ENCODE measurements at regions not wholly inside any gene's neighbourhood (a gene's known extent, or its start where the extent isn't known, plus 50 kb on each side); places are given as distances from the start of the nearest gene placed in this dataset.
"Not testable (repeated sequence)": the region's sequence is repeated elsewhere in the genome, so short reads cannot be mapped to it uniquely, and the experiment has no call there.

DNA sequence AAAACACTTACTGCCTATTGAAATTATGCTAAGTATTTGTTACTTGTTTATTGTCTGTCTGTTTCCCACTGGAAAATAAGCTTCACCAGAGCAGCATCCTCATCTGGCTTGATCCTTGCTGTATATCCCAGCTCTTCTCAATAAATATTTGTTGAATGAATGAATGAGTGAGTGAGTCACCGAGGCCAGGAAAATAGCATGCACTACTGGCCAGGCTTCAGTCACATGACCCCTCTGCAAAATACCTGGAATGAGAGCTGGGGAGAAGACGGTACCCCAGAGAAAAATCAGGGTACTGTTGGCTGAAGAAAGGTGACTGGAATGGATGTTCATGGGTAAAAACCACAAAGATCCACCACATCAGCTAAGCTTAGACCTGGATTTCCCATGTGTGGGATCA is 331.9 kb downstream of the SHQ1 start:
- TF ChIP-seq, protein P1, sequence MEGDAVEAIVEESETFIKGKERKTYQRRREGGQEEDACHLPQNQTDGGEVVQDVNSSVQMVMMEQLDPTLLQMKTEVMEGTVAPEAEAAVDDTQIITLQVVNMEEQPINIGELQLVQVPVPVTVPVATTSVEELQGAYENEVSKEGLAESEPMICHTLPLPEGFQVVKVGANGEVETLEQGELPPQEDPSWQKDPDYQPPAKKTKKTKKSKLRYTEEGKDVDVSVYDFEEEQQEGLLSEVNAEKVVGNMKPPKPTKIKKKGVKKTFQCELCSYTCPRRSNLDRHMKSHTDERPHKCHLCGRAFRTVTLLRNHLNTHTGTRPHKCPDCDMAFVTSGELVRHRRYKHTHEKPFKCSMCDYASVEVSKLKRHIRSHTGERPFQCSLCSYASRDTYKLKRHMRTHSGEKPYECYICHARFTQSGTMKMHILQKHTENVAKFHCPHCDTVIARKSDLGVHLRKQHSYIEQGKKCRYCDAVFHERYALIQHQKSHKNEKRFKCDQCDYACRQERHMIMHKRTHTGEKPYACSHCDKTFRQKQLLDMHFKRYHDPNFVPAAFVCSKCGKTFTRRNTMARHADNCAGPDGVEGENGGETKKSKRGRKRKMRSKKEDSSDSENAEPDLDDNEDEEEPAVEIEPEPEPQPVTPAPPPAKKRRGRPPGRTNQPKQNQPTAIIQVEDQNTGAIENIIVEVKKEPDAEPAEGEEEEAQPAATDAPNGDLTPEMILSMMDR (IDR thresholded peaks at IDR 0.05; ENCODE audit: control insufficient read depth, insufficient read depth, low read depth, low read length, missing control alignments) = no peak
- no peak for DNase-seq (ENCODE audit: low read depth)
- H3K4me3 ChIP-seq (ENCODE audit: control insufficient read depth, low read depth, low read length) = no peak overlapping the region

DNA sequence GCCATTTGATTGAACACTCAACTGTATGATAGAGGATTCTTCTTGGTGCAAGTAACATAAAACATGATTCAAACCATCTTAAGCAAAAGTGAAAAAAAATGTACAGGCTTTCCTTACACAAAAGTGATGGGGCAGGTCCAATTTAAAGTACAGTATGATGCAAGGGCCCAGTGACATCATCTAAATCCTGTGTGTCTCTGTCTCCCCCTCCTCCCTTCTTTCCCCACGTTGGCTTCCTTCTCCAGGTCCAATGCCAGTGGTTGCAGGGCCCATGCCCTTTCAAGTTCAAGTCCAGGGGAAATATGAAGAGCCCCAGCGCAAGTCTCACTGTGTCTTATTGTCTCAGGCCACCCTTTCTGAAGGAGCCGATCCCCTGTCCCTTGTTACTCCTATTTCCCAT is 332.3 kb downstream of the SHQ1 start:
- no peak overlapping the region for H3K4me3 ChIP-seq (ENCODE audit: control insufficient read depth, low read depth, low read length)
- TF ChIP-seq, protein P1 (IDR thresholded peaks at IDR 0.05; ENCODE audit: control insufficient read depth, insufficient read depth, low read depth, low read length, missing control alignments) = no peak
- DNase-seq (ENCODE audit: low read depth) = no peak

DNA sequence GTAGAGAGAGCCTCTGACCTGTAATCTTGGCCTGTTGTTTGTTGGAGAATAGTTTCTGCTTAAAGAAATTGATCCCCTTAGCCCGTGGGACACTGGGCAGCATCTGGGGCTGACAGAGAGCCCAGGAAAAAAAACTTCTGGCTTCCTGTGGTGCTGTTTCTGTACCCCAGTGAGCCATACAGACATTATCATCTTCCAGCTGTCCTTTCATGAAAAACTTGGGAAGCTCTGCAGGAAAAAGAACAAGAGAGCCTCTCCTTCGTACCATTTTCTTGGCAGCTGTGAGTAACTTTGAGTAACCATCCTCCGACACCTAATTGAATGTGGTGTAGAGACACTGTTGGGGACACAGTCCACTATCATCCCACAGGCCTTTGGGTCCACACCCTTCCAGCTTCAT is 333.0 kb downstream of the SHQ1 start:
- TF ChIP-seq, protein P1 (IDR thresholded peaks at IDR 0.05; ENCODE audit: control insufficient read depth, insufficient read depth, low read depth, low read length, missing control alignments) = no peak
- H3K4me3 ChIP-seq (ENCODE audit: control insufficient read depth, low read depth, low read length) = no peak overlapping the region
- DNase-seq (ENCODE audit: low read depth) = no peak

DNA sequence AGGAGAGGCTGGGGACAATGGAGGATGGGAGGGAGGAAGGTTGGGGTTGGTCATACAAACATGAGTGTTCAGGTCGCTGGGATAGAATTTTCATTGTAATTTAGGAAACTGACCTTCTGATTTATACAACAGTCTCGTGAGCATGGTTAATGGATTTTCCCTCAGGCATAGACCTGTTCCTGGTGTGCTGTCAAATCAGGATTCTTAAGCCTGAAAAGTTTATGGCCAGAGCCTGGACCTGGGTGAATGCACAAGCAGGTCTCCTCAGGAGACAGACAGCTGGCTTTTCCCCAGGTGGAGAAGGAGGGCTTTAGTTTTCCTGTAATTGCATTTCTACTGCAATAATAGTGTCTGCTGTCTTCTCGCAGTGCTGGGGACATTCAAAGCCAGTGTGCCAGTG is 338.0 kb downstream of the SHQ1 start:
- TF ChIP-seq, protein P1 (IDR thresholded peaks at IDR 0.05; ENCODE audit: control insufficient read depth, insufficient read depth, low read depth, low read length, missing control alignments) = no peak
- no peak overlapping the region for H3K4me3 ChIP-seq (ENCODE audit: control insufficient read depth, low read depth, low read length)
- no peak for DNase-seq (ENCODE audit: low read depth)

DNA sequence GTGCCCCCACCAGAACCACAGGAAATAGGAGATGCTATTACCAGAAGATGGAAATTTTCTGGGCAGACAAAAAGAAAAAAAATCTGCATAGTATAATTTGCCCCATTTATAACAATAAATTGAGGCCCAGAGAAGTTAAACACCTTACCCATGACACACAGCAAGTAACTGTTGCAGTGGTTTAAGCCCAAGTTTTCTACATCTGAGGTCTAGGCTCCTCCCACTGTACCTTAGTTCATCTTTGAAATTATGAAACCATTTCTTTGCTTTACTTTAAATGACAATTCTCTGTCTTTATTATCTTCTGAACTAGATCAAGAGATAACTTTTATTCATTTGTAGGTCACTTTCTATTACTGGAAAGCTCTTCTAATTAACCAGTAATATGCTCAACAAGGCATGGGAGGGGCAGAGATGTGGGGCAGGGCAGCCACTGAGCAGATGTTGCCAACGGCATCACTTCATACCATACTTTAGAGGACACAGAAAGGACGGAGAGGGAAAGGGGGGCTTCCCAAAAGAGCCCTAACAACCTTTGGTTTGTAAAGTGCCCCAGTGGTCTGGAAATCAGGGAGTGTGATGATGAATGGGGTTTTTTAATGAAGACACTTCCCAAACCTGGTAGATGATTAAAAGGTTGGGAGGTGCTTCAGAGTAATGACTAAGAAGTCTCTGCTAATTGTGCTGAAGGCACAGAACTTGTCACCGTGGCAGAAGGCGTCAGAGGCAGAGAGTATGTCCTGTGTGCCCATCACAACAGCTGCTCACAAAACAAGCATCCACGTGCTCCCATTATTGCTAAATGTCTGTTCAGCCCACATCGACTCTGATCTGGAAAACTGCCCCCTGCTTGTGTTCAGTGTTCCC is 342.5 kb downstream of the SHQ1 start:
- DNase-seq (ENCODE audit: low read depth) = no peak
- H3K4me3 ChIP-seq (ENCODE audit: control insufficient read depth, low read depth, low read length) = no peak overlapping the region
- TF ChIP-seq, protein P1 (IDR thresholded peaks at IDR 0.05; ENCODE audit: control insufficient read depth, insufficient read depth, low read depth, low read length, missing control alignments) = no peak

DNA sequence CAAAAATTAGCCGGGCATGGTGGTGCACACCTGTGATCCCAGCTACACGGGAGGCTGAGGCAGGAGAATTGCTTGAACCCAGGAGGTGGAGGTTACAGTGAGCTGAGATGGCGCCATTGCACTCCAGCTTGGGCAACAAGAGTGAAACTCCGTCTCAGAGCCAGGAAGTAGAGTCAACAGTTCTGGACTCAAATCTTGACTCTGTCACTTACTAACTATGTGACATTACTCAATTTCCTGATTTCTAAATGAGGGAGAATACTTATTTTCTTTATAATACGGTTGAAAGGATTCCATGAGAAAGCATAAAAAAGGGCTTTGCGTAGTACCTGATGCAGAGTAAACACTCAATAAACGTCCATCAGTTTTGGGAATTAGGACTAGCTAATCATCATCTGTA is 350.7 kb downstream of the SHQ1 start:
- not testable (repeated sequence) for H3K4me3 ChIP-seq (ENCODE audit: control insufficient read depth, low read depth, low read length); DNase-seq (ENCODE audit: low read depth)

DNA sequence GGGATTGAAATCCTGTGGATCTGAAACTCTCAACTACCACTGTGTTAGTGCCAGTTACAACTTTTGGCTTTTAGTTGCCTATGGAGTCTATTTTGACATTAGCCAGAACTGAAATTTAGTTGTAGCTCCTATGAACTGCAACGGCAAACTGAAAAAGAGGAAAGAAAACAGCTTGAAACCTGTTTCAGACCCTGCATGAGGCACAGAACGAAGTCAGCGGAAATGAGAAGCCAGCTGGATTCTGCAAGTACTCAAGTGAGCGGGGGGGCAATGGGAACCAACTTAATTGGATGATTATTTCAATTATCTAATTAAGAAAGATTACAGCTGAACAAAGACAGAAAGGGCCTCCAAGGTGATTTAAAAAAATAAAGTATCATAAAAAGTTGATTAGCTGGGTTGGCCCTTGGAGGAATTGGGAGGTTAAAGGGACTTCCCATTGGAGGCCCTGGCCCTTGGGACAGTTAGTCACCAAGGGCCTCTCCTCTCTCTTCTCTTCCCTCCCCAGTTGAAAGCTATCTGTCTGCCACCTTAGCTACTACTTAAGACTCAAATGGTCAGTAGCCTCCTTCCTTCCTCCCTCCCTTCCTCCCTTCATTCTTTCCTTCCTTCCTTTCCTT is 352.1 kb downstream of the SHQ1 start:
- no peak overlapping the region for H3K4me3 ChIP-seq (ENCODE audit: control insufficient read depth, low read depth, low read length)
- TF ChIP-seq, protein P1 (IDR thresholded peaks at IDR 0.05; ENCODE audit: control insufficient read depth, insufficient read depth, low read depth, low read length, missing control alignments) = no peak
- DNase-seq (ENCODE audit: low read depth) = no peak

Measured in AG09309 (cell line).